ENCODE measurements at regions not wholly inside any gene's neighbourhood (a gene's known extent, or its start where the extent isn't known, plus 50 kb on each side); places are given as distances from the start of the nearest gene placed in this dataset.

- ATAC-seq (ENCODE audit: poor library complexity) (no peak), DNase-seq (no peak)
- intact Hi-C loops (cut with DNase I), result no loop called here
These were observed 53.9 kb upstream of the GNG12 start for GRCh38 chr1:67887146-67887545.

- ATAC-seq (ENCODE audit: poor library complexity) (no peak), DNase-seq (no peak)
- intact Hi-C loops (cut with DNase I), result no loop called here
These were observed 52.8 kb upstream of the GNG12 start for GRCh38 chr1:67886076-67886475.

GRCh38 chr1:67883069-67883468 is 49.8 kb upstream of the GNG12 start:
- ATAC-seq (ENCODE audit: poor library complexity), result no peak

More at GRCh38 chr1:67883069-67883468, 49.8 kb upstream of the GNG12 start:
- DNase-seq, result no peak
- intact Hi-C loops (cut with DNase I), result no loop called here

Measured in Right ventricle myocardium superior (tissue), 1 donor.